IMR-90 (cell line): ENCODE measurements at regions not wholly inside any gene's neighbourhood (a gene's known extent, or its start where the extent isn't known, plus 50 kb on each side); places are given as distances from the start of the nearest gene placed in this dataset.

Experiments used
- CEBPB ChIP-seq: IDR thresholded peaks from 2 replicates; pipeline ENCODE4 v1.6.1; 2012; ENCODE audit warnings: low read depth, low read length, improper control_type of control experiment
- MAZ ChIP-seq: IDR thresholded peaks from 2 replicates; pipeline ENCODE4 v1.6.1; 2012; ENCODE audit warnings: low read depth, mild to moderate bottlenecking, low read length, improper control_type of control experiment, moderate library complexity, borderline replicate concordance
- POLR2A ChIP-seq: IDR thresholded peaks from 2 replicates; pipeline ENCODE4 v1.6.1; 2012; ENCODE audit warnings: mild to moderate bottlenecking, low read depth, low read length
- RAD21 ChIP-seq: IDR thresholded peaks from 2 replicates; pipeline ENCODE4 v1.6.1; 2012; ENCODE audit warnings: low read length, improper control_type of control experiment
- RCOR1 ChIP-seq: IDR thresholded peaks from 2 replicates; pipeline ENCODE4 v1.6.1; 2012; ENCODE audit warnings: mild to moderate bottlenecking, low read length, improper control_type of control experiment; ENCODE audit not compliant: insufficient replicate concordance
- TF ChIP-seq, protein P1 (sequence below): fragments of 150-350 bp; IDR thresholded peaks from 2 replicates; pipeline ENCODE4 v1.6.1; 2016; ENCODE audit warnings: low read depth, mild to moderate bottlenecking, low read length, moderate library complexity, borderline replicate concordance
- TF ChIP-seq, protein P2 (sequence below): conservative IDR thresholded peaks from 2 replicates; pipeline ENCODE4 v1.5.1; 2012; ENCODE audit warnings: mild to moderate bottlenecking, low read depth, low read length, improper control_type of control experiment
- TF ChIP-seq, protein P3 (sequence below): fragments of 150-350 bp; IDR thresholded peaks from 2 replicates; pipeline ENCODE4 v1.6.1; 2017; ENCODE audit warnings: mild to moderate bottlenecking, antibody characterized with exemption, low read length, low read depth

DNA sequence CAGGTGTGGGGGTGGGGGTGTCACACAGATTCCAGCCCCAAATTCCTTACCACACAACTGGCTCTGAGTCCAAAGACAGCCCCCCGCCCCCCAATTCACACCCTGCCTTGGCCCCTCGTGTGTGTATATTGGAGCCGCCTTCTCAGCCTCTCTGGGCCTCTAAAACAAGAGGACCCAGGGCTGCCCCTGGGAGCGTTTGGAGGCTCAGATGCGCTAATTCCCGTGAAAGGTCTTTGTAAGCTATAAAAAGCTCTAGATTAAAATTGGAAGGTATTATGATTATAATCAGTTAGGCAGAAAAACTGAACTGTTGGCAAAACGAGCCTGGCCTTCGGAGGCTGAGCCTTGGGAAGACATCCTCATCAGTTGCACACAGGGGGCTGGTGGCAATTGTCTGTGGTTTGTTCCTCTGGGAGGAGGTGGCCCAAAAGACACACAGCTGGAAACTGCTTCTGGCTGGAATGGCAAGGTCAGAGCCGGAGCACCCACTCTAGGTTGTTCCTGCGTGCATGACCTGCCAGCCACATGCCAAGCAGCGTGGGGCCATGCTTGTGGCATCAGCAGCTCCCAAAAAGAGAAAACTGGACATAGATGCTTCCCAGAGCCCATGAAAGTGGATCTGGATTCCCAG lies 118.5 kb downstream of the PHETA1 start:
- TF ChIP-seq POLR2A (no peak), RAD21 (no peak), MAZ (no peak), CEBPB (no peak), RCOR1 (no peak)
- TF ChIP-seq, protein P1, sequence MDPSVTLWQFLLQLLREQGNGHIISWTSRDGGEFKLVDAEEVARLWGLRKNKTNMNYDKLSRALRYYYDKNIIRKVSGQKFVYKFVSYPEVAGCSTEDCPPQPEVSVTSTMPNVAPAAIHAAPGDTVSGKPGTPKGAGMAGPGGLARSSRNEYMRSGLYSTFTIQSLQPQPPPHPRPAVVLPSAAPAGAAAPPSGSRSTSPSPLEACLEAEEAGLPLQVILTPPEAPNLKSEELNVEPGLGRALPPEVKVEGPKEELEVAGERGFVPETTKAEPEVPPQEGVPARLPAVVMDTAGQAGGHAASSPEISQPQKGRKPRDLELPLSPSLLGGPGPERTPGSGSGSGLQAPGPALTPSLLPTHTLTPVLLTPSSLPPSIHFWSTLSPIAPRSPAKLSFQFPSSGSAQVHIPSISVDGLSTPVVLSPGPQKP, result no peak
- TF ChIP-seq, protein P2, sequence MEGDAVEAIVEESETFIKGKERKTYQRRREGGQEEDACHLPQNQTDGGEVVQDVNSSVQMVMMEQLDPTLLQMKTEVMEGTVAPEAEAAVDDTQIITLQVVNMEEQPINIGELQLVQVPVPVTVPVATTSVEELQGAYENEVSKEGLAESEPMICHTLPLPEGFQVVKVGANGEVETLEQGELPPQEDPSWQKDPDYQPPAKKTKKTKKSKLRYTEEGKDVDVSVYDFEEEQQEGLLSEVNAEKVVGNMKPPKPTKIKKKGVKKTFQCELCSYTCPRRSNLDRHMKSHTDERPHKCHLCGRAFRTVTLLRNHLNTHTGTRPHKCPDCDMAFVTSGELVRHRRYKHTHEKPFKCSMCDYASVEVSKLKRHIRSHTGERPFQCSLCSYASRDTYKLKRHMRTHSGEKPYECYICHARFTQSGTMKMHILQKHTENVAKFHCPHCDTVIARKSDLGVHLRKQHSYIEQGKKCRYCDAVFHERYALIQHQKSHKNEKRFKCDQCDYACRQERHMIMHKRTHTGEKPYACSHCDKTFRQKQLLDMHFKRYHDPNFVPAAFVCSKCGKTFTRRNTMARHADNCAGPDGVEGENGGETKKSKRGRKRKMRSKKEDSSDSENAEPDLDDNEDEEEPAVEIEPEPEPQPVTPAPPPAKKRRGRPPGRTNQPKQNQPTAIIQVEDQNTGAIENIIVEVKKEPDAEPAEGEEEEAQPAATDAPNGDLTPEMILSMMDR, result no peak
- TF ChIP-seq, protein P3, sequence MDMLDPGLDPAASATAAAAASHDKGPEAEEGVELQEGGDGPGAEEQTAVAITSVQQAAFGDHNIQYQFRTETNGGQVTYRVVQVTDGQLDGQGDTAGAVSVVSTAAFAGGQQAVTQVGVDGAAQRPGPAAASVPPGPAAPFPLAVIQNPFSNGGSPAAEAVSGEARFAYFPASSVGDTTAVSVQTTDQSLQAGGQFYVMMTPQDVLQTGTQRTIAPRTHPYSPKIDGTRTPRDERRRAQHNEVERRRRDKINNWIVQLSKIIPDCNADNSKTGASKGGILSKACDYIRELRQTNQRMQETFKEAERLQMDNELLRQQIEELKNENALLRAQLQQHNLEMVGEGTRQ, result no peak
